NOMO-1 (cell line): ENCODE measurements at regions not wholly inside any gene's neighbourhood (a gene's known extent, or its start where the extent isn't known, plus 50 kb on each side); places are given as distances from the start of the nearest gene placed in this dataset.
"Not testable (repeated sequence)": the region's sequence is repeated elsewhere in the genome, so short reads cannot be mapped to it uniquely, and the experiment has no call there.

Source experiments
- DNase-seq, 2 experiments: peaks; one replicate each; lab custom pipeline; 2025; ENCODE audit not compliant: unreplicated experiment in 2 of 2; lab: John Stamatoyannopoulos, UW

GRCh38 chr2:103166456-103167324, 404.9 kb downstream of the TMEM182 start:
- DNase-seq = no peak

- DNase-seq = no peak
These were observed 405.8 kb downstream of the TMEM182 start for GRCh38 chr2:103167599-103167998.

- no peak for DNase-seq
These were observed 408.0 kb downstream of the TMEM182 start for GRCh38 chr2:103169861-103170260.

GRCh38 chr2:103172821-103173220, 411.0 kb downstream of the TMEM182 start:
- DNase-seq = no peak

GRCh38 chr2:103174711-103175110, 412.9 kb downstream of the TMEM182 start:
- no peak for DNase-seq

- no peak for DNase-seq
These were observed 414.6 kb downstream of the TMEM182 start for GRCh38 chr2:103176294-103176915.

GRCh38 chr2:103179798-103180197, 418.0 kb downstream of the TMEM182 start:
- DNase-seq = no peak

- DNase-seq = no peak
These were observed 421.2 kb downstream of the TMEM182 start for GRCh38 chr2:103183061-103183460.

GRCh38 chr2:103196802-103197201, 435.0 kb downstream of the TMEM182 start:
- no peak for DNase-seq

GRCh38 chr2:103200774-103201173, 438.9 kb downstream of the TMEM182 start:
- DNase-seq = not testable (repeated sequence)

GRCh38 chr2:103208916-103209315, 447.1 kb downstream of the TMEM182 start:
- DNase-seq = no peak

- no peak for DNase-seq
These were observed 451.3 kb downstream of the TMEM182 start for GRCh38 chr2:103213028-103213542.

GRCh38 chr2:103218516-103218915, 456.7 kb downstream of the TMEM182 start:
- no peak for DNase-seq

- DNase-seq = no peak
These were observed 457.6 kb downstream of the TMEM182 start for GRCh38 chr2:103219398-103219797.

- no peak for DNase-seq
These were observed 461.1 kb downstream of the TMEM182 start for GRCh38 chr2:103222969-103223368.

GRCh38 chr2:103230796-103231195, 469.0 kb downstream of the TMEM182 start:
- no peak for DNase-seq

- DNase-seq = no peak
These were observed 471.0 kb downstream of the TMEM182 start for GRCh38 chr2:103232865-103233264.

- DNase-seq = no peak
These were observed 471.9 kb downstream of the TMEM182 start for GRCh38 chr2:103233691-103234090.

- DNase-seq = no peak
These were observed 473.5 kb downstream of the TMEM182 start for GRCh38 chr2:103235283-103235682.

- DNase-seq = peak in 1 of 2 experiments; percentile 0
These were observed 487.6 kb downstream of the TMEM182 start for GRCh38 chr2:103249462-103249861.

- DNase-seq = no peak
These were observed 490.9 kb downstream of the TMEM182 start for GRCh38 chr2:103252781-103253180.

- DNase-seq = no peak
These were observed 492.8 kb downstream of the TMEM182 start for GRCh38 chr2:103254611-103255010.
